ENCODE measurements at regions not wholly inside any gene's neighbourhood (a gene's known extent, or its start where the extent isn't known, plus 50 kb on each side); places are given as distances from the start of the nearest gene placed in this dataset.

- Histone ChIP-seq H3K9ac (ENCODE audit: low read length) (no peak overlapping the region), H3K4me2 (ENCODE audit: low read length) (no peak overlapping the region), H3K27ac (ENCODE audit: low read depth, low read length, poor library complexity, severe bottlenecking) (no peak overlapping the region), H3K9me2 (ENCODE audit: low read depth, low read length) (no peaks in the 10 kb centered on the region), H3K9me3 (ENCODE audit: low read length) (no peaks in the 10 kb centered on the region), H4K20me1 (ENCODE audit: insufficient read depth, low read length) (no peaks in the 10 kb centered on the region), H3K79me2 (ENCODE audit: insufficient read depth, low read length) (no peaks in the 10 kb centered on the region), H3K4me3 (ENCODE audit: low read depth, low read length, poor library complexity, severe bottlenecking) (no peak overlapping the region), H3K36me3 (ENCODE audit: insufficient read depth, low read length) (no peaks in the 10 kb centered on the region), H2AFZ (ENCODE audit: low read length) (no peak overlapping the region), H3F3A (ENCODE audit: insufficient read depth, low read length) (no peaks in the 10 kb centered on the region), H3K4me1 (ENCODE audit: insufficient read depth, low read length, severe bottlenecking) (no peaks in the 10 kb centered on the region), H3K27me3 (ENCODE audit: insufficient read depth, low read length) (no peaks in the 10 kb centered on the region)
- TF ChIP-seq CTCF (IDR thresholded peaks at IDR 0.05; ENCODE audit: low read length): no peak
- no peak for TF ChIP-seq EZH2 (IDR thresholded peaks at IDR 0.05; ENCODE audit: borderline replicate concordance, low read length)
Measured at GRCh38 chr2:150417278-150417677, 70.2 kb downstream of the RND3 start.

GRCh38 chr2:150415022-150415421 lies 72.4 kb downstream of the RND3 start:
- no peaks in the 10 kb centered on the region for H3K79me2 ChIP-seq (ENCODE audit: insufficient read depth, low read length)
- no peaks in the 10 kb centered on the region for H3K4me1 ChIP-seq (ENCODE audit: insufficient read depth, low read length, severe bottlenecking)
- H3K9me2 ChIP-seq (ENCODE audit: low read depth, low read length): no peaks in the 10 kb centered on the region
- no peak overlapping the region for H3K27ac ChIP-seq (ENCODE audit: low read depth, low read length, poor library complexity, severe bottlenecking)
- H2AFZ ChIP-seq (ENCODE audit: low read length): no peak overlapping the region
- no peaks in the 10 kb centered on the region for H3F3A ChIP-seq (ENCODE audit: insufficient read depth, low read length)
- H3K9me3 ChIP-seq (ENCODE audit: low read length): no peaks in the 10 kb centered on the region
- H3K9ac ChIP-seq (ENCODE audit: low read length): no peak overlapping the region
- no peak overlapping the region for H3K4me2 ChIP-seq (ENCODE audit: low read length)
- no peaks in the 10 kb centered on the region for H3K36me3 ChIP-seq (ENCODE audit: insufficient read depth, low read length)
- H3K4me3 ChIP-seq (ENCODE audit: low read depth, low read length, poor library complexity, severe bottlenecking): no peak overlapping the region
- H4K20me1 ChIP-seq (ENCODE audit: insufficient read depth, low read length): no peaks in the 10 kb centered on the region
- TF ChIP-seq EZH2 (IDR thresholded peaks at IDR 0.05; ENCODE audit: borderline replicate concordance, low read length) (no peak), CTCF (IDR thresholded peaks at IDR 0.05; ENCODE audit: low read length) (no peak)
- H3K27me3 ChIP-seq (ENCODE audit: insufficient read depth, low read length): no peaks in the 10 kb centered on the region

- H3F3A ChIP-seq (ENCODE audit: insufficient read depth, low read length): no peaks in the 10 kb centered on the region
- H4K20me1 ChIP-seq (ENCODE audit: insufficient read depth, low read length): no peaks in the 10 kb centered on the region
- H3K9me3 ChIP-seq (ENCODE audit: low read length): no peaks in the 10 kb centered on the region
- no peak overlapping the region for H3K27ac ChIP-seq (ENCODE audit: low read depth, low read length, poor library complexity, severe bottlenecking)
- H3K4me3 ChIP-seq (ENCODE audit: low read depth, low read length, poor library complexity, severe bottlenecking): no peak overlapping the region
- H3K9me2 ChIP-seq (ENCODE audit: low read depth, low read length): no peaks in the 10 kb centered on the region
- no peak for TF ChIP-seq EZH2 (IDR thresholded peaks at IDR 0.05; ENCODE audit: borderline replicate concordance, low read length)
- no peak for TF ChIP-seq CTCF (IDR thresholded peaks at IDR 0.05; ENCODE audit: low read length)
- H3K9ac ChIP-seq (ENCODE audit: low read length): no peak overlapping the region
- no peaks in the 10 kb centered on the region for H3K27me3 ChIP-seq (ENCODE audit: insufficient read depth, low read length)
- no peaks in the 10 kb centered on the region for H3K4me1 ChIP-seq (ENCODE audit: insufficient read depth, low read length, severe bottlenecking)
- H3K4me2 ChIP-seq (ENCODE audit: low read length): no peak overlapping the region
- no peak overlapping the region for H2AFZ ChIP-seq (ENCODE audit: low read length)
- H3K79me2 ChIP-seq (ENCODE audit: insufficient read depth, low read length): no peaks in the 10 kb centered on the region
- H3K36me3 ChIP-seq (ENCODE audit: insufficient read depth, low read length): no peaks in the 10 kb centered on the region
Measured at GRCh38 chr2:150413910-150414309, 73.6 kb downstream of the RND3 start.
